DND-41 (cell line): ENCODE measurements at regions not wholly inside any gene's neighbourhood (a gene's known extent, or its start where the extent isn't known, plus 50 kb on each side); places are given as distances from the start of the nearest gene placed in this dataset.

Experiments used
- ATAC-seq: fragments of 200-7000 bp; cut with Tn5 transposase; 3 replicates; pipeline ENCODE4 v1.9.1; 2021; ENCODE audit warnings: low read depth; ENCODE audit not compliant: insufficient read depth
- DNase-seq: peaks from one replicate; pipeline ENCODE4 v3.0.0-alpha.2; 2020
- H2AFZ ChIP-seq: 2 replicates; pipeline ENCODE4 v1.6.0; 2012; ENCODE audit warnings: low read depth, low read length
- H3K27ac ChIP-seq: 2 replicates; pipeline ENCODE4 v1.5.1; 2012; ENCODE audit warnings: low read length, inconsistent platforms
- H3K27me3 ChIP-seq: fragments of 200-600 bp; sonication (generic); 2 replicates; pipeline ENCODE4 v1.6.0; 2012; ENCODE audit warnings: low read length, mild to moderate bottlenecking, inconsistent platforms; ENCODE audit not compliant: insufficient read depth, poor library complexity
- H3K36me3 ChIP-seq: 2 replicates; pipeline ENCODE4 v1.5.1; 2012; ENCODE audit warnings: low read length, inconsistent platforms; ENCODE audit not compliant: insufficient read depth
- H3K4me1 ChIP-seq: 2 replicates; pipeline ENCODE4 v1.5.1; 2012; ENCODE audit warnings: mild to moderate bottlenecking, low read length; ENCODE audit not compliant: insufficient read depth
- H3K4me2 ChIP-seq: 2 replicates; pipeline ENCODE4 v1.6.0; 2012; ENCODE audit warnings: mild to moderate bottlenecking, moderate library complexity, low read length, inconsistent platforms; ENCODE audit not compliant: insufficient read depth
- H3K4me3 ChIP-seq, 2 experiments: fragments of 200-600 bp in 1 of 2; shearing (Covaris generic) in 1 of 2; 2 replicates each; pipeline ENCODE4 v1.5.1; 2012 to 2016; ENCODE audit warnings: inconsistent platforms in 2 of 2, low read length in 2 of 2, mild to moderate bottlenecking in 2 of 2, low read depth in 1 of 2, moderate library complexity in 1 of 2
- H3K79me2 ChIP-seq: 2 replicates; pipeline ENCODE4 v1.6.0; 2012; ENCODE audit warnings: low read length, inconsistent platforms; ENCODE audit not compliant: insufficient read depth
- H3K9ac ChIP-seq: 2 replicates; pipeline ENCODE4 v1.6.0; 2012; ENCODE audit warnings: low read depth, mild to moderate bottlenecking, inconsistent platforms, low read length, moderate library complexity
- H3K9me3 ChIP-seq: 2 replicates; pipeline ENCODE4 v1.5.1; 2012; ENCODE audit warnings: low read length, moderate library complexity, mild to moderate bottlenecking, inconsistent platforms; ENCODE audit not compliant: insufficient read depth, severe bottlenecking
- H4K20me1 ChIP-seq: 2 replicates; pipeline ENCODE4 v1.6.0; 2012; ENCODE audit warnings: low read length; ENCODE audit not compliant: insufficient read depth
- CTCF ChIP-seq: IDR thresholded peaks from 2 replicates; pipeline ENCODE4 v1.5.1; 2012; ENCODE audit warnings: borderline replicate concordance, low read length, moderate library complexity, mild to moderate bottlenecking; ENCODE audit not compliant: poor library complexity, severe bottlenecking; ENCODE audit errors: extremely low read depth
- EZH2 ChIP-seq: IDR thresholded peaks from 3 replicates; pipeline ENCODE4 v1.6.1; 2012; ENCODE audit warnings: borderline replicate concordance, low read depth, mild to moderate bottlenecking, moderate library complexity, low read length, inconsistent platforms; ENCODE audit not compliant: severe bottlenecking

DNA sequence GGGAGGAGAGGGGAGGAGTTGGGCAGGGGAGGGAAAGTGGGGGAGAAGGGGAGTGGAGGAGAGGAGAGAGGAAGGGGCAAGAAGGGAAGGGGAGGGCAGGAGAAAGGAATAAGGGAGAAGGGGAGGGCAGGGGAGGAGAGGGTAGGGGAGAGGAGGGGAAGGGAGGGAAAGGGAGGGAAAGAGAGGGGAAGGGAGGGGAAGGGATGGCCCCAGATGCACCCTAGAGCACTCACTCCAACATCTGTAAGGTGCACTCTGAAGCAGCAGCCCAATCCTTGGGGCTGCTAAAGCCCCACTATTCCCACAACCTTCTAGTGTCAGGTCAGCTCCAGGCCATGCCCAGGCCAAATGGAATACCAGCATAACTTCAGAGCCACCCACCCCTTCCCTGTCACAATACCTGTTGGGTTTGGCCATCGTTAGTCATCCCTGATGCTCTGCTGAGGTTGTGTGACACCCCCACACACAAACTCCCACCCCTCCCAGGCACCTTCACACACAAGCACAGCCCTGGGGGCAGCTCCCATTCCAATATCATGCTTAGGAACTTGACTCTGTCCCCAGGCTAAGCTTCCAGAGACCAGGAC lies 55.7 kb upstream of the PKDCC start:
- DNase-seq (no peak), ATAC-seq (no peak)
- no peaks in the 10 kb centered on the region for H3K36me3 ChIP-seq
- no peak overlapping the region for H3K9ac ChIP-seq
- no peak overlapping the region for H2AFZ ChIP-seq
- H4K20me1 ChIP-seq: no peaks in the 10 kb centered on the region
- H3K4me3 ChIP-seq: no peak overlapping the region
- H3K4me2 ChIP-seq: no peak overlapping the region
- H3K27ac ChIP-seq: no peak overlapping the region
- no peaks in the 10 kb centered on the region for H3K9me3 ChIP-seq
- H3K79me2 ChIP-seq: no peaks in the 10 kb centered on the region
- H3K27me3 ChIP-seq: peaks cover 19% of the 10 kb centered on the region
- H3K4me1 ChIP-seq: no peaks in the 10 kb centered on the region
- TF ChIP-seq CTCF (no peak), EZH2 (no peak)

DNA sequence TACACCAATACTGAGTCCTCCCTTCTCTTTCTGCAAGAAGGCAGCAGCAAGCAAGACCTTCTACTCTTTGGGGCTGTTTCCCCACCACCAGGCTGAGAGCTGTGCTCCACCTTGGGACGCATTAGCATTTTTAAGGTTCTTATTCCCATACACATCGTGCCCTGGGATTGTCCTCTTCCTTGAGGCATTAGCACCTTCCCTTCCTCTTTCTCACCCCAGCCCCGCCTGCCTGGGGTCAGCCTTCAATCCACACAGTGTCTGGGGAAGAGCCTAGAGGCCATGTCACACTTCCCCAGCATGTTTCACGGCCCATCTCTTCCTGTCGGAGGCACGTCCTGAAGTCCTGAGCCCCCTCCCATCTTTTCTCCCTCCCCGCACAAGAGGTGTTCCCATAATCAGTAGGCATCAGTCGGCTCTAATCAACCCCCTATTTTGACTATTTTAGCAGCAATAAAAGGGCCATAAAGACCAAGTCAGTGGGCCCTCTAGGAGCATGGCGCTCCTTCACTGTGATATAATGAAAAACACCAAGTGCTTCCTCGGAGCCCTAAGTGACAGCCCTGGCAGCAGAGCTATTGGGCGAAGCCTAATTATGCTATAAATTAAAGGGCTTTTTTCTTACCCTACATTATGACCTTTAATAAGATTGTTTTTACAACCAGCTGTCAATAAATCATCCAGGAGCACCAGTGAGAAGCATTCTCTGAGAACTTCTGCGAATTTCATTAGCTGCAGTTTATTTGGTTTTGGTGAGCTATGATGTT lies 55.0 kb upstream of the PKDCC start:
- H3K79me2 ChIP-seq: no peaks in the 10 kb centered on the region
- DNase-seq (no peak), ATAC-seq (no peak)
- TF ChIP-seq EZH2: no peak
- TF ChIP-seq CTCF: no peak
- no peaks in the 10 kb centered on the region for H3K36me3 ChIP-seq
- no peak overlapping the region for H3K9ac ChIP-seq
- no peaks in the 10 kb centered on the region for H4K20me1 ChIP-seq
- H3K9me3 ChIP-seq: no peaks in the 10 kb centered on the region
- no peak overlapping the region for H3K27ac ChIP-seq
- no peak overlapping the region for H2AFZ ChIP-seq
- H3K4me1 ChIP-seq: no peaks in the 10 kb centered on the region
- H3K4me3 ChIP-seq: no peak overlapping the region
- peaks cover 19% of the 10 kb centered on the region for H3K27me3 ChIP-seq
- no peak overlapping the region for H3K4me2 ChIP-seq

DNA sequence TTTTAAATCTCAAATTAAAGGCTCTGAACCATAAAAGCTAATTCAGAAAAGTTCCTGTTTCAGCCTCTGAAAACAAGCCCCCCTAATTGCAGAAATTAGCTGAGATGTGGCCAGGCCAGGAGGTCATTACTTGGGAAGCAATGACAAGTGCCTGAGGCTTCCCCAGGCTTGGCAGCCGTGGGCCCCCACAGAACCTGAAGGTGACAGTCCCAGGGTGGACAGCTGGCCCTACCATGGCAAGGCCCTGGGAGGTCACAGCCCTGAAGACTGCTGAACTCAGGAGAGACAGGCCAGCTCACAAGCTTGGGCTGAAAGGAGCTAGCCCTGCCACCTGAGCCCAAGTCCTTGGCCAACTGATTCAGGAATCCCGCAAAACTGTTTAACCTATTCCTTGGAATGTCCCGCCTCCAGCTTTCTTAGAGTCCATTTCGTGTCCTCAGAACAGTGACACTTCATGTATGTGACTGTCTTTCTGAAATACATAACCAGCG lies 54.3 kb upstream of the PKDCC start:
- TF ChIP-seq EZH2 (no peak), CTCF (no peak)
- H3K9me3 ChIP-seq: no peaks in the 10 kb centered on the region
- no peak overlapping the region for H3K9ac ChIP-seq
- H3K27me3 ChIP-seq: peaks cover 19% of the 10 kb centered on the region
- no peaks in the 10 kb centered on the region for H4K20me1 ChIP-seq
- H3K79me2 ChIP-seq: no peaks in the 10 kb centered on the region
- H3K4me2 ChIP-seq: no peak overlapping the region
- H3K27ac ChIP-seq: no peak overlapping the region
- H3K4me3 ChIP-seq: no peak overlapping the region
- H2AFZ ChIP-seq: no peak overlapping the region
- no peaks in the 10 kb centered on the region for H3K36me3 ChIP-seq
- no peaks in the 10 kb centered on the region for H3K4me1 ChIP-seq
- DNase-seq (no peak), ATAC-seq (no peak)
